Right ventricle myocardium inferior (tissue), 1 donor: ENCODE measurements at regions not wholly inside any gene's neighbourhood (a gene's known extent, or its start where the extent isn't known, plus 50 kb on each side); places are given as distances from the start of the nearest gene placed in this dataset.

Source experiments
- ATAC-seq: fragments of 200-7000 bp; cut with Tn5 transposase; one replicate; pipeline ENCODE4 v1.9.1; 2020; ENCODE audit warnings: mild to moderate bottlenecking, moderate library complexity
- DNase-seq: peaks from one replicate; pipeline ENCODE4 v3.0.0; 2021; ENCODE audit errors: missing footprints
- intact Hi-C: fragments of 100-400 bp; cut with DNase I; formaldehyde crosslinking; loops from one replicate; pipeline ENCODE4 v1.11.0; 2022
- donor health status: DM: no; HTN: yes; CAD: no; lungs with severe emphysema.

- DNase-seq: no peak
- ATAC-seq: no peak
- intact Hi-C loops: no loop called here
These were observed 97.4 kb upstream of the SSTR1 start for GRCh38 chr14:38110258-38110657.

GRCh38 chr14:38111046-38111445, 96.7 kb upstream of the SSTR1 start:
- intact Hi-C loops: no loop called here
- DNase-seq: no peak
- no peak for ATAC-seq

- intact Hi-C loops: no loop called here
- ATAC-seq (no peak), DNase-seq (no peak)
These were observed 94.2 kb upstream of the SSTR1 start for GRCh38 chr14:38113546-38113945.

- intact Hi-C loops: no loop called here
- DNase-seq (no peak), ATAC-seq (no peak)
These were observed 90.8 kb upstream of the SSTR1 start for GRCh38 chr14:38116895-38117294.

GRCh38 chr14:38120109-38120508, 87.6 kb upstream of the SSTR1 start:
- intact Hi-C loops: no loop called here
- ATAC-seq (no peak), DNase-seq (no peak)

- intact Hi-C loops: no loop called here
- DNase-seq: no peak
- ATAC-seq: no peak
These were observed 86.2 kb upstream of the SSTR1 start for GRCh38 chr14:38121320-38122020.

- intact Hi-C loops: no loop called here
- ATAC-seq (no peak), DNase-seq (no peak)
These were observed 85.5 kb upstream of the SSTR1 start for GRCh38 chr14:38122241-38122640.

GRCh38 chr14:38124506-38124905, 83.2 kb upstream of the SSTR1 start:
- ATAC-seq: no peak
- intact Hi-C loops: no loop called here
- DNase-seq: no peak

GRCh38 chr14:38125481-38126037, 82.1 kb upstream of the SSTR1 start:
- intact Hi-C loops: no loop called here
- no peak for DNase-seq
- ATAC-seq: no peak

GRCh38 chr14:38127356-38127755, 80.3 kb upstream of the SSTR1 start:
- no peak for DNase-seq
- intact Hi-C loops: no loop called here

GRCh38 chr14:38127784-38128183, 79.9 kb upstream of the SSTR1 start:
- intact Hi-C loops: no loop called here
- ATAC-seq (no peak), DNase-seq (no peak)

More at GRCh38 chr14:38127356-38127755, 80.3 kb upstream of the SSTR1 start:
- ATAC-seq: no peak

- intact Hi-C loops: no loop called here
- DNase-seq (no peak), ATAC-seq (no peak)
These were observed 79.1 kb upstream of the SSTR1 start for GRCh38 chr14:38128640-38129039.

GRCh38 chr14:38129192-38129591, 78.5 kb upstream of the SSTR1 start:
- intact Hi-C loops: no loop called here
- no peak for ATAC-seq
- DNase-seq: no peak

- no peak for ATAC-seq
- intact Hi-C loops: no loop called here
These were observed 78.0 kb upstream of the SSTR1 start for GRCh38 chr14:38129705-38130104.

GRCh38 chr14:38134416-38135030, 73.2 kb upstream of the SSTR1 start:
- intact Hi-C loops: no loop called here
- DNase-seq: no peak
- ATAC-seq: no peak

More at GRCh38 chr14:38129705-38130104, 78.0 kb upstream of the SSTR1 start:
- DNase-seq: no peak

GRCh38 chr14:38135106-38135867, 72.4 kb upstream of the SSTR1 start:
- DNase-seq (no peak), ATAC-seq (no peak)
- intact Hi-C loops: no loop called here

- ATAC-seq (no peak), DNase-seq (no peak)
- intact Hi-C loops: no loop called here
These were observed 70.7 kb upstream of the SSTR1 start for GRCh38 chr14:38137005-38137404.

GRCh38 chr14:38138473-38139138, 69.1 kb upstream of the SSTR1 start:
- ATAC-seq: no peak
- intact Hi-C loops: no loop called here
- no peak for DNase-seq

GRCh38 chr14:38139926-38140325, 67.8 kb upstream of the SSTR1 start:
- DNase-seq: no peak
- intact Hi-C loops: no loop called here
- ATAC-seq: no peak
